Neural progenitor cell (in vitro differentiated cells): ENCODE measurements at regions not wholly inside any gene's neighbourhood (a gene's known extent, or its start where the extent isn't known, plus 50 kb on each side); places are given as distances from the start of the nearest gene placed in this dataset.

Experiments
- DNase-seq: peaks from one replicate; pipeline ENCODE4 v3.0.0-alpha.2; 2016; ENCODE audit warnings: low spot score
- H2AFZ ChIP-seq: fragments of 200-600 bp; sonication (generic); replicated peaks from 2 replicates; pipeline ENCODE4 v1.6.1; 2016; ENCODE audit warnings: antibody characterized with exemption
- H3F3A ChIP-seq: fragments of 200-600 bp; sonication (generic); 2 replicates; pipeline ENCODE4 v1.6.1; 2016; ENCODE audit warnings: antibody characterized with exemption, low read depth
- H3K27ac ChIP-seq: fragments of 200-600 bp; sonication (generic); 2 replicates; pipeline ENCODE4 v1.5.1; 2016; ENCODE audit warnings: mild to moderate bottlenecking
- H3K27me3 ChIP-seq: fragments of 200-600 bp; sonication (generic); 2 replicates; pipeline ENCODE4 v1.6.1; 2016; ENCODE audit warnings: mild to moderate bottlenecking, moderate library complexity
- H3K36me3 ChIP-seq: fragments of 200-600 bp; sonication (generic); 2 replicates; pipeline ENCODE4 v1.5.1; 2016
- H3K4me1 ChIP-seq: fragments of 200-600 bp; sonication (generic); 2 replicates; pipeline ENCODE4 v1.6.1; 2016; ENCODE audit warnings: mixed run types
- H3K4me2 ChIP-seq: fragments of 200-600 bp; sonication (generic); 2 replicates; pipeline ENCODE4 v1.6.1; 2016
- H3K4me3 ChIP-seq: fragments of 200-600 bp; sonication (generic); 2 replicates; pipeline ENCODE4 v1.5.1; 2016
- H3K79me2 ChIP-seq: fragments of 200-600 bp; sonication (generic); 2 replicates; pipeline ENCODE4 v1.6.1; 2016; ENCODE audit warnings: low read depth
- H3K9ac ChIP-seq: fragments of 200-600 bp; sonication (generic); 2 replicates; pipeline ENCODE4 v1.6.1; 2016
- H3K9me3 ChIP-seq: fragments of 200-600 bp; sonication (generic); 2 replicates; pipeline ENCODE4 v1.5.1; 2016; ENCODE audit warnings: low read depth
- H4K20me1 ChIP-seq: fragments of 200-600 bp; sonication (generic); 2 replicates; pipeline ENCODE4 v1.6.1; 2016; ENCODE audit warnings: low read depth
- H3K27ac Mint-ChIP-seq: 3 replicates; pipeline ENCODE4 v1.8.0; 2021; ENCODE audit warnings: mixed read lengths
- H3K27me3 Mint-ChIP-seq: 2 replicates; pipeline ENCODE4 v1.8.0; 2022; ENCODE audit warnings: low read depth, mild to moderate bottlenecking, inconsistent platforms, moderate library complexity, mixed read lengths; ENCODE audit not compliant: insufficient read depth
- H3K36me3 Mint-ChIP-seq: 3 replicates; pipeline ENCODE4 v1.8.0; 2021; ENCODE audit warnings: mixed read lengths
- H3K4me1 Mint-ChIP-seq: 3 replicates; pipeline ENCODE4 v1.8.0; 2021; ENCODE audit warnings: mixed read lengths
- H3K4me3 Mint-ChIP-seq: 3 replicates; pipeline ENCODE4 v1.8.0; 2021; ENCODE audit warnings: mild to moderate bottlenecking, moderate library complexity, mixed read lengths
- H3K9me3 Mint-ChIP-seq: 3 replicates; pipeline ENCODE4 v1.8.0; 2020; ENCODE audit warnings: mixed read lengths
- EZH2 ChIP-seq: fragments of 200-600 bp; sonication (generic); IDR thresholded peaks from 2 replicates; pipeline ENCODE4 v1.6.1; 2017; ENCODE audit warnings: antibody characterized with exemption, mild to moderate bottlenecking, moderate library complexity
- EZH2phosphoT487 ChIP-seq: fragments of 200-600 bp; sonication (generic); IDR thresholded peaks from 2 replicates; pipeline ENCODE4 v1.6.1; 2017; ENCODE audit warnings: antibody characterized with exemption
- TF ChIP-seq, protein P1 (sequence below): fragments of 200-600 bp; sonication (generic); IDR thresholded peaks from 2 replicates; pipeline ENCODE4 v1.5.1; 2017; ENCODE audit warnings: antibody characterized with exemption, mild to moderate bottlenecking

GRCh38 chr2:182542501-182543258, 115.8 kb upstream of the PDE1A start:
- Mint-ChIP-seq H3K4me3 (no peak overlapping the region), H3K9me3 (no peaks in the 10 kb centered on the region), H3K27me3 (peaks cover 2% of the 10 kb centered on the region), H3K4me1 (peaks cover 2% of the 10 kb centered on the region), H3K27ac (no peak overlapping the region), H3K36me3 (no peaks in the 10 kb centered on the region)
- DNase-seq = no peak
- no peak overlapping the region for H3K4me3 ChIP-seq
- no peak overlapping the region for H3K4me2 ChIP-seq
- no peak overlapping the region for H3K27ac ChIP-seq
- H3K36me3 ChIP-seq = no peaks in the 10 kb centered on the region
- no peaks in the 10 kb centered on the region for H3F3A ChIP-seq
- H3K79me2 ChIP-seq = no peaks in the 10 kb centered on the region
- TF ChIP-seq, protein P1, sequence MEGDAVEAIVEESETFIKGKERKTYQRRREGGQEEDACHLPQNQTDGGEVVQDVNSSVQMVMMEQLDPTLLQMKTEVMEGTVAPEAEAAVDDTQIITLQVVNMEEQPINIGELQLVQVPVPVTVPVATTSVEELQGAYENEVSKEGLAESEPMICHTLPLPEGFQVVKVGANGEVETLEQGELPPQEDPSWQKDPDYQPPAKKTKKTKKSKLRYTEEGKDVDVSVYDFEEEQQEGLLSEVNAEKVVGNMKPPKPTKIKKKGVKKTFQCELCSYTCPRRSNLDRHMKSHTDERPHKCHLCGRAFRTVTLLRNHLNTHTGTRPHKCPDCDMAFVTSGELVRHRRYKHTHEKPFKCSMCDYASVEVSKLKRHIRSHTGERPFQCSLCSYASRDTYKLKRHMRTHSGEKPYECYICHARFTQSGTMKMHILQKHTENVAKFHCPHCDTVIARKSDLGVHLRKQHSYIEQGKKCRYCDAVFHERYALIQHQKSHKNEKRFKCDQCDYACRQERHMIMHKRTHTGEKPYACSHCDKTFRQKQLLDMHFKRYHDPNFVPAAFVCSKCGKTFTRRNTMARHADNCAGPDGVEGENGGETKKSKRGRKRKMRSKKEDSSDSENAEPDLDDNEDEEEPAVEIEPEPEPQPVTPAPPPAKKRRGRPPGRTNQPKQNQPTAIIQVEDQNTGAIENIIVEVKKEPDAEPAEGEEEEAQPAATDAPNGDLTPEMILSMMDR = no peak
- no peak overlapping the region for H2AFZ ChIP-seq
- H3K9ac ChIP-seq = no peak overlapping the region
- no peaks in the 10 kb centered on the region for H3K4me1 ChIP-seq
- H3K27me3 ChIP-seq = no peaks in the 10 kb centered on the region
- no peaks in the 10 kb centered on the region for H3K9me3 ChIP-seq
- no peaks in the 10 kb centered on the region for H4K20me1 ChIP-seq

DNA sequence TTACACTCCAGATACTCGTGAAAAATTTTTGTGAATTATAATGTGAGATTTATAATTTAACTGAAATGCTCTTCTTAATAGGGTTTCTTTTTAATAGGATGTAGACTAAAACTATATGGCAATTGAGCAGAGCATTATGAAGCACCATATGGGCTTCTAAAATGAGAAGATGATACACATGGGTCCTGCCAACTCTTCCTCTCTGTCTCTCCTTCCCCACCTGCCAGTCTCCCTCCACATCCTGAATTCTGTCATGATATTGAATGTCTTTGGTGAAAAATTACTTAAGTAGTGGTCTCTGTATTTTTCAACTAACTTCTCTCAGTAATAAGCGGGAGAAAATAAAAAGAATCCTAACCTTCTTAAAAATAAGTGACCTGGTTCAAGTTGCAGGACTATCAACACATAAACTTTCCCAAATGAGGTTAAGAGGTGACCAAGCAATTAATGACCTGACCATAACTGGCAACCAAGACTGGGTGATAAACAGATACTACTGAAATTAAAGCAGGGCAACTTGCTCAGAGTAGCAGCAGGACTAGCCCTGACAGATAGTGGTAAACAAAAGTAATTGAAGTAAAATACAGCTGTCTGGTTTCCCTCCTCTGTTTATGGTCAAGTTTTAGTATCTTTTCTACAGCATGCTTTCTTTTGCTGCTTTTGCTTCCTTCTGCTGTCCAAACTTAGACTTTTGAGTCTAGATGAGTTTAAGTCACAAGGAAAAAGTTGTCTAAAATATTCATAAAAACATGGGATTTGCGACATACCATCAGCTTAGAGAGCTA, 117.1 kb upstream of the PDE1A start:
- Histone ChIP-seq H3K79me2 (no peaks in the 10 kb centered on the region), H3K4me1 (no peaks in the 10 kb centered on the region), H3K27me3 (no peaks in the 10 kb centered on the region), H3K9ac (no peak overlapping the region), H4K20me1 (no peaks in the 10 kb centered on the region), H3K4me2 (no peak overlapping the region), H3K9me3 (no peaks in the 10 kb centered on the region), H3F3A (no peaks in the 10 kb centered on the region), H3K27ac (no peak overlapping the region), H2AFZ (no peak overlapping the region), H3K36me3 (no peaks in the 10 kb centered on the region), H3K4me3 (no peak overlapping the region)
- peaks cover 5% of the 10 kb centered on the region for H3K4me1 Mint-ChIP-seq
- DNase-seq = no peak
- peaks cover 2% of the 10 kb centered on the region for H3K27me3 Mint-ChIP-seq
- H3K36me3 Mint-ChIP-seq = no peaks in the 10 kb centered on the region
- H3K9me3 Mint-ChIP-seq = no peaks in the 10 kb centered on the region
- H3K4me3 Mint-ChIP-seq = no peak overlapping the region
- TF ChIP-seq EZH2 (no peak), EZH2phosphoT487 (no peak)
- TF ChIP-seq, protein P1 = no peak
- no peak overlapping the region for H3K27ac Mint-ChIP-seq

DNA sequence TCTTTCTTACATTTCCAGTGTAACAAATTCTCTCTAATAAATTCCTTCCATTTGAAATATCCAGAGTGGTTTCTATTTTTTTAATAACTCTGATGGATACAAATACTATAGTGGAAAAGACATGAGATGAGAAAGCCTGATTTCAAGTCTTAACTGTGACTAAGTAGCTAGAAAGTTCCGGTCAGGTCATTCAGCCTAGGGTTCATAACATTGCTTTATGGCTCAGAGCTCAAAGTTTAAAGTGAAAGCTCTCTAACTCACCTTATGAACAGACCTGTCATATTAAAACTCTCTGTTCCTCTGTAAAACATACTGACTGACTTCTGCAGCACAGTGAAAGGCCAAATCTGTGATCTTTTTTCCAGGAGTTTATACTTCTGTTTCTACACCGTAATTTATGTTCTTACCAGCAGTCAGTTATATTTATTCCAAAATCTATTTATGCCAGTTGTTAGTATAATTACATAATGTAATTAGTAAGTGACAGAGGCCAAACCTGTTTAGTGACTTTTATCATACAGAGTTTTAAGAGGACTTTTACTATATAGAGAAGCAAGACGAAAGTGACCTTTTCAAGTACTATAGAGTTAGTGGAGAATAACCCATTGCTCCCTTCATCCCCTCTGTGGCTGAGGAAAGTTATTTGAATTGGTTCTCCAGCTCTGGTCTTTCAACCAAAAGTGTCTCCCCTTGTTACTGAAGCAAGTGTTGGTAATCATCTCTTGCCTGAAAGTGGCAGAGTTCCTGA, 118.8 kb upstream of the PDE1A start:
- H3K4me3 ChIP-seq = no peak overlapping the region
- no peak for TF ChIP-seq EZH2phosphoT487
- TF ChIP-seq EZH2 = no peak
- TF ChIP-seq, protein P1 = no peak
- Mint-ChIP-seq H3K27ac (peak overlapping the region; percentile 3), H3K9me3 (no peaks in the 10 kb centered on the region), H3K4me3 (no peak overlapping the region), H3K4me1 (peaks cover 3% of the 10 kb centered on the region), H3K36me3 (no peaks in the 10 kb centered on the region), H3K27me3 (peaks cover 2% of the 10 kb centered on the region)
- no peaks in the 10 kb centered on the region for H4K20me1 ChIP-seq
- H3K27me3 ChIP-seq = no peaks in the 10 kb centered on the region
- H3F3A ChIP-seq = no peaks in the 10 kb centered on the region
- H3K4me1 ChIP-seq = no peaks in the 10 kb centered on the region
- H3K36me3 ChIP-seq = no peaks in the 10 kb centered on the region
- no peak overlapping the region for H2AFZ ChIP-seq
- H3K4me2 ChIP-seq = no peak overlapping the region
- no peaks in the 10 kb centered on the region for H3K9me3 ChIP-seq
- no peak overlapping the region for H3K27ac ChIP-seq
- no peak overlapping the region for H3K9ac ChIP-seq
- H3K79me2 ChIP-seq = no peaks in the 10 kb centered on the region
- no peak for DNase-seq
